GM12872 (cell line): ENCODE measurements at regions not wholly inside any gene's neighbourhood (a gene's known extent, or its start where the extent isn't known, plus 50 kb on each side); places are given as distances from the start of the nearest gene placed in this dataset.

Experiments used
- CTCF ChIP-seq: IDR thresholded peaks from 3 replicates; pipeline ENCODE4 v1.5.1; 2011; ENCODE audit warnings: low read depth, mild to moderate bottlenecking, low read length, moderate library complexity; ENCODE audit not compliant: insufficient read depth

- TF ChIP-seq CTCF, result no peak
Observed at GRCh38 chr17:72315122-72315913, 194.5 kb downstream of the SOX9 start.

- no peak for TF ChIP-seq CTCF
Observed at GRCh38 chr17:72318131-72318530, 197.3 kb downstream of the SOX9 start.

- no peak for TF ChIP-seq CTCF
Observed at GRCh38 chr17:72321896-72322295, 201.1 kb downstream of the SOX9 start.

- no peak for TF ChIP-seq CTCF
Observed at GRCh38 chr17:72332367-72332766, 211.5 kb downstream of the SOX9 start.

GRCh38 chr17:72333570-72333969 is 212.8 kb downstream of the SOX9 start:
- no peak for TF ChIP-seq CTCF

GRCh38 chr17:72334205-72334604 is 213.4 kb downstream of the SOX9 start:
- TF ChIP-seq CTCF, result no peak

GRCh38 chr17:72336026-72336803 is 215.4 kb downstream of the SOX9 start:
- TF ChIP-seq CTCF, result no peak
